ENCODE measurements at regions not wholly inside any gene's neighbourhood (a gene's known extent, or its start where the extent isn't known, plus 50 kb on each side); places are given as distances from the start of the nearest gene placed in this dataset.

DNA sequence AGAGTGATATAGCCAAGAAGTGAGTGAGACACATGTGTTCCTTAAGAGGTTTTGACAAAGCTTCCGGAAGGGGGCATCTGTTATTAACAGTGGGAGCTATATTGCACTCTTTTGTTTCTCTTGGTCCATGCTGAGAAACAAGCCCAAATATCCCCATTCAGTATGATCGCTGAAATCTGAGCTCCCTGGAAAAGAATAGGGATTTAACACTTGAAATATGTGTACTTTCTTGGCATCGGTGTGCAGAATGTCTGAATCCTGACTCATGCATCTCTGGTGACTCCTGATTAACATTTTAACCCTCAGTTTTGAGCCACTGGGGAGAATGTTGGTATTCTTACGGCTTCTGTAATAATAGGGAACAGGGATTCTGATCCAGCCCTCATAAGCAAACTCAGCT lies 448.1 kb downstream of the TSN start:
- TF ChIP-seq CTCF (IDR thresholded peaks at IDR 0.05): no peak
- no peak for TF ChIP-seq EZH2 (IDR thresholded peaks at IDR 0.05)
- no peak for TF ChIP-seq EZH2phosphoT487 (IDR thresholded peaks at IDR 0.05)

Measured in neural progenitor cell (in vitro differentiated cells).